Tibial artery (tissue), 4 donors: ENCODE measurements at regions not wholly inside any gene's neighbourhood (a gene's known extent, or its start where the extent isn't known, plus 50 kb on each side); places are given as distances from the start of the nearest gene placed in this dataset.
A peak's percentile ranks its signal among the peaks of the same experiment; 100 is the strongest.
"Not testable (repeated sequence)": the region's sequence is repeated elsewhere in the genome, so short reads cannot be mapped to it uniquely, and the experiment has no call there.

Experiments used
- DNase-seq, 2 donors: peaks; one replicate each; pipeline ENCODE4 v3.0.0-alpha.2; 2019
- H3K27ac ChIP-seq, 2 donors: fragments of 200-600 bp; sonication (generic) in 1 of 2; 1 replicate in 1 of 2; 2 replicates in 1 of 2; pipeline ENCODE4 v1.5.1; 2018 to 2019; ENCODE audit warnings: mild to moderate bottlenecking in 1 of 2
- H3K27me3 ChIP-seq, 2 donors: fragments of 200-600 bp; sonication (generic) in 1 of 2; one replicate each; pipeline versions ENCODE4 v1.5.1 to v1.6.0; 2016 to 2019
- H3K36me3 ChIP-seq, 3 donors: fragments of 200-600 bp; sonication (generic) in 2 of 3; one replicate each; pipeline ENCODE4 v1.5.1; 2016 to 2019; ENCODE audit warnings: mild to moderate bottlenecking in 2 of 3
- H3K4me1 ChIP-seq, 4 donors: fragments of 200-600 bp; sonication (generic) in 2 of 4; 1 replicate in 3 of 4; 2 replicates in 1 of 4; pipeline ENCODE4 v1.5.1; 2016 to 2019
- H3K4me3 ChIP-seq, 2 donors: fragments of 200-600 bp; sonication (generic) in 1 of 2; 1 replicate in 1 of 2; 2 replicates in 1 of 2; pipeline ENCODE4 v1.5.1; 2018 to 2019; ENCODE audit warnings: mild to moderate bottlenecking in 2 of 2
- H3K9me3 ChIP-seq, 3 donors: fragments of 200-600 bp; sonication (generic) in 1 of 3; one replicate each; pipeline ENCODE4 v1.5.1; 2016 to 2019
- intact Hi-C: fragments of 100-400 bp; cut with DNase I; formaldehyde crosslinking; loops from one replicate; pipeline ENCODE4 v1.15.0; 2023; ENCODE audit warnings: low total_unique reads
- TF ChIP-seq, protein P1 (sequence below), 2 experiments: fragments of 200-600 bp in 1 of 2; fragments of 450-650 bp in 1 of 2; IDR thresholded peaks; one replicate each; pipeline ENCODE4 v1.5.1; 2017 to 2019; ENCODE audit warnings: antibody characterized with exemption in 2 of 2, mild to moderate bottlenecking in 1 of 2, moderate library complexity in 1 of 2

DNA sequence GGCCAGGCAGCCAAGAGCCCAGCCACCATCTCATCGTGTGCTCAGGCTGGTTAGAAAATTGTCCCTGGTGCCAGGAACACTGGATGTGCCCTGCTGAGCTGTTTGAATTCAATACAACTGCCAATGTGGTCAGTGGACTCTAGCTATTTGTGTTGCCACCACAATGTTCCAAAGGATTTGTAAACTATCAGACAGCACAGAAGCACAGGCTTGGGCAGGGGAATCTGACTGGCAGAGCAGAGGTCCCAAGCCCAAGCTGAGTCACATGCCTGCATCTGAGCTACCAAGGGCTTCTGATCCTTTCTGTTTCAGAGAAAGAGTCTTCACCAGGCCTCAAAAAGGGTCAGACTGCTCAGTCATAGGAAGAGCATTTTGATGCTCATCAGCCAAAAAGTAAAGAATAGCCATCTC is 232.1 kb upstream of the SEMA3C start:
- no peaks in the 10 kb centered on the region for H3K4me1 ChIP-seq
- no peak overlapping the region for H3K4me3 ChIP-seq
- intact Hi-C loops: no loop called here
- no peak overlapping the region for H3K27ac ChIP-seq
- no peaks in the 10 kb centered on the region for H3K36me3 ChIP-seq
- no peak for DNase-seq
- H3K9me3 ChIP-seq: no peaks in the 10 kb centered on the region
- TF ChIP-seq, protein P1, sequence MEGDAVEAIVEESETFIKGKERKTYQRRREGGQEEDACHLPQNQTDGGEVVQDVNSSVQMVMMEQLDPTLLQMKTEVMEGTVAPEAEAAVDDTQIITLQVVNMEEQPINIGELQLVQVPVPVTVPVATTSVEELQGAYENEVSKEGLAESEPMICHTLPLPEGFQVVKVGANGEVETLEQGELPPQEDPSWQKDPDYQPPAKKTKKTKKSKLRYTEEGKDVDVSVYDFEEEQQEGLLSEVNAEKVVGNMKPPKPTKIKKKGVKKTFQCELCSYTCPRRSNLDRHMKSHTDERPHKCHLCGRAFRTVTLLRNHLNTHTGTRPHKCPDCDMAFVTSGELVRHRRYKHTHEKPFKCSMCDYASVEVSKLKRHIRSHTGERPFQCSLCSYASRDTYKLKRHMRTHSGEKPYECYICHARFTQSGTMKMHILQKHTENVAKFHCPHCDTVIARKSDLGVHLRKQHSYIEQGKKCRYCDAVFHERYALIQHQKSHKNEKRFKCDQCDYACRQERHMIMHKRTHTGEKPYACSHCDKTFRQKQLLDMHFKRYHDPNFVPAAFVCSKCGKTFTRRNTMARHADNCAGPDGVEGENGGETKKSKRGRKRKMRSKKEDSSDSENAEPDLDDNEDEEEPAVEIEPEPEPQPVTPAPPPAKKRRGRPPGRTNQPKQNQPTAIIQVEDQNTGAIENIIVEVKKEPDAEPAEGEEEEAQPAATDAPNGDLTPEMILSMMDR (IDR thresholded peaks at IDR 0.05): no peak
- H3K27me3 ChIP-seq: no peaks in the 10 kb centered on the region

GRCh38 chr7:81143856-81144255 is 225.0 kb upstream of the SEMA3C start:
- Histone ChIP-seq H3K27me3 (no peaks in the 10 kb centered on the region), H3K27ac (no peak overlapping the region), H3K36me3 (no peaks in the 10 kb centered on the region), H3K9me3 (no peaks in the 10 kb centered on the region), H3K4me3 (no peak overlapping the region), H3K4me1 (no peaks in the 10 kb centered on the region)
- TF ChIP-seq, protein P1 (IDR thresholded peaks at IDR 0.05): no peak
- intact Hi-C loops: no loop called here
- no peak for DNase-seq

DNA sequence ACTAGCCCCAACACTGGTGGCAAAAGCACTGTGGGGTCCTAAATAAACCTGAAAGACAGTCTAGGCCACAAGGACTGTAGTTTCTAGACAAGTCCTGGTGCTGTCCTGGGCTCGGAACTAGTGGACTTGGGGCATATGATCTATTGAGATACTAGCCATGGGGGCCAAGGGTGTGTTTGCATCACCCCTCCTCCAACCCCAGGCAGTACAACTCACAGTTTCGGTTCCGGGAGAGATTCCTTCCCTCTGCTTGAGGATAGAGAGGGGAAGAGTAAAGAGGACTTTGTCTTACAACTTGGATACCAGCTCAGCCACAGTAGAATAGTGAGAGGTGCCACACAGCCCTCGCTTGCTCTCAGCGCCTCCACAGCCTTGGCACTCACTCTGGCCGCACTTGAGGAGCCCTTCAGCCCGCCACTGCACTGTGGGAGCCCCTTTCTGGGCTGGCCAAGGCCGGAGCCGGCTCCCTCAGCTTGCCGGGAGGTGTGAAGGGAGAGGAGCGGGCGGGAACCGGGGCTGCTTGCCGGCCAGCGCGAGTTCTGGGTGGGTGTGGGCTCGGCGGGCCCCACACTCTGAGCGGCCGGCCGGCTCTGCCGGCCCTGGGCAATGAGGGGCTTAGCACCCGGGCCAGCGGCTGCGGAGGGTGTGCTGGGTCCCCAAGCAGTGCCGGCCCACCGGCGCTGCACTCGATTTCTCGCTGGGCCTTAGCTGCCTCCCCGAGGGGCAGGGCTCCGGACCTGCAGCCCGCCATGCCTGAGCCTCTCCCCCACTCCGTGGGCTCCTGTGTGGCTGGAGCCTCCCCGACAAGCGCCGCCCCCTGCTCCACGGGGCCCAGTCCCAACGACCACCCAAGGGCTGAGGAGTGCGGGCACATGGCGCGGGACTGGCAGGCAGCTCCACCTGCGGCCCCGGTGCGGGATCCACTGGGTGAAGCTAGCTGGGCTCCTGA is 222.7 kb upstream of the SEMA3C start:
- H3K27ac ChIP-seq, H3K9me3 ChIP-seq, H3K4me3 ChIP-seq, intact Hi-C loops, H3K27me3 ChIP-seq, H3K36me3 ChIP-seq, H3K4me1 ChIP-seq: not testable (repeated sequence)
- DNase-seq: peak in 1 of 2 donors; percentile 33

GRCh38 chr7:81140775-81141174 is 221.9 kb upstream of the SEMA3C start:
- TF ChIP-seq, protein P1 (IDR thresholded peaks at IDR 0.05): no peak
- no peaks in the 10 kb centered on the region for H3K4me1 ChIP-seq
- no peak for DNase-seq
- H3K27me3 ChIP-seq: no peaks in the 10 kb centered on the region
- H3K4me3 ChIP-seq: no peak overlapping the region
- intact Hi-C loops: no loop called here
- no peak overlapping the region for H3K27ac ChIP-seq
- no peaks in the 10 kb centered on the region for H3K9me3 ChIP-seq
- no peaks in the 10 kb centered on the region for H3K36me3 ChIP-seq

- Histone ChIP-seq H3K27ac (no peak overlapping the region), H3K4me1 (no peaks in the 10 kb centered on the region), H3K36me3 (no peaks in the 10 kb centered on the region), H3K27me3 (no peaks in the 10 kb centered on the region), H3K4me3 (no peak overlapping the region), H3K9me3 (no peaks in the 10 kb centered on the region)
- intact Hi-C loops: no loop called here
- DNase-seq: no peak
- TF ChIP-seq, protein P1 (IDR thresholded peaks at IDR 0.05): no peak
Observed at GRCh38 chr7:81140252-81140651, 221.4 kb upstream of the SEMA3C start.

DNA sequence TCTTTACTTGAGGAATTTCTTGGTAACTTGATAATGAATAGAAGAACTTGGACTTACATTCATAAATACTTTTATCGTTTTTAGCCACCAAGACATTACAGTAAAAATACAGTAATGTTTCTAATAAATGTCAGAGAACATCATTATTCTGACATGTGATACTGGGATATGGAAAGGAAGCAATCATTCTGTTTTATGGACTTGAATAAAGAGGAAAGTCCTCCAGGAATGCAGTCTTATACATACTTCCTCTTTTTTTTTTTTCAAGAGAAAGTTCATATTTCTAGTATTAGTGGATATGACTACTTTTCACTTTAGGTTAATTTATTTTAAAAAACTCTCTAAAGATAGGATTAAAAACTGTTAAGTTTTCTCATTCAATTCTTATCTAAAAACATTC is 220.0 kb upstream of the SEMA3C start:
- no peaks in the 10 kb centered on the region for H3K9me3 ChIP-seq
- no peak for DNase-seq

More for the DNA sequence above, 220.0 kb upstream of the SEMA3C start:
- no peaks in the 10 kb centered on the region for H3K4me1 ChIP-seq
- TF ChIP-seq, protein P1 (IDR thresholded peaks at IDR 0.05): no peak
- no peaks in the 10 kb centered on the region for H3K27me3 ChIP-seq
- H3K4me3 ChIP-seq: no peak overlapping the region
- intact Hi-C loops: no loop called here
- no peaks in the 10 kb centered on the region for H3K36me3 ChIP-seq
- H3K27ac ChIP-seq: no peak overlapping the region
